HL-60 (cell line): ENCODE measurements at regions not wholly inside any gene's neighbourhood (a gene's known extent, or its start where the extent isn't known, plus 50 kb on each side); places are given as distances from the start of the nearest gene placed in this dataset.

Experiments used
- GABPA ChIP-seq: IDR thresholded peaks from 2 replicates; pipeline ENCODE4 v1.6.1; 2012; ENCODE audit warnings: low read depth
- POLR2AphosphoS5 ChIP-seq: IDR thresholded peaks from 2 replicates; pipeline ENCODE4 v1.6.1; 2012; ENCODE audit warnings: low read depth
- SPI1 ChIP-seq: IDR thresholded peaks from 2 replicates; pipeline ENCODE4 v1.6.1; 2012; ENCODE audit warnings: low read depth, mild to moderate bottlenecking, borderline replicate concordance
- TF ChIP-seq, protein P1 (sequence below): IDR thresholded peaks from one replicate; pipeline ENCODE4 v1.5.1; 2011; ENCODE audit warnings: low read length, control low read depth, inconsistent platforms; ENCODE audit not compliant: insufficient read depth
- TF ChIP-seq, protein P2 (sequence below): IDR thresholded peaks from 2 replicates; pipeline ENCODE4 v1.6.1; 2012; ENCODE audit warnings: low read depth; ENCODE audit not compliant: insufficient replicate concordance

- TF ChIP-seq, protein P1, sequence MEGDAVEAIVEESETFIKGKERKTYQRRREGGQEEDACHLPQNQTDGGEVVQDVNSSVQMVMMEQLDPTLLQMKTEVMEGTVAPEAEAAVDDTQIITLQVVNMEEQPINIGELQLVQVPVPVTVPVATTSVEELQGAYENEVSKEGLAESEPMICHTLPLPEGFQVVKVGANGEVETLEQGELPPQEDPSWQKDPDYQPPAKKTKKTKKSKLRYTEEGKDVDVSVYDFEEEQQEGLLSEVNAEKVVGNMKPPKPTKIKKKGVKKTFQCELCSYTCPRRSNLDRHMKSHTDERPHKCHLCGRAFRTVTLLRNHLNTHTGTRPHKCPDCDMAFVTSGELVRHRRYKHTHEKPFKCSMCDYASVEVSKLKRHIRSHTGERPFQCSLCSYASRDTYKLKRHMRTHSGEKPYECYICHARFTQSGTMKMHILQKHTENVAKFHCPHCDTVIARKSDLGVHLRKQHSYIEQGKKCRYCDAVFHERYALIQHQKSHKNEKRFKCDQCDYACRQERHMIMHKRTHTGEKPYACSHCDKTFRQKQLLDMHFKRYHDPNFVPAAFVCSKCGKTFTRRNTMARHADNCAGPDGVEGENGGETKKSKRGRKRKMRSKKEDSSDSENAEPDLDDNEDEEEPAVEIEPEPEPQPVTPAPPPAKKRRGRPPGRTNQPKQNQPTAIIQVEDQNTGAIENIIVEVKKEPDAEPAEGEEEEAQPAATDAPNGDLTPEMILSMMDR: no peak
- TF ChIP-seq, protein P2, sequence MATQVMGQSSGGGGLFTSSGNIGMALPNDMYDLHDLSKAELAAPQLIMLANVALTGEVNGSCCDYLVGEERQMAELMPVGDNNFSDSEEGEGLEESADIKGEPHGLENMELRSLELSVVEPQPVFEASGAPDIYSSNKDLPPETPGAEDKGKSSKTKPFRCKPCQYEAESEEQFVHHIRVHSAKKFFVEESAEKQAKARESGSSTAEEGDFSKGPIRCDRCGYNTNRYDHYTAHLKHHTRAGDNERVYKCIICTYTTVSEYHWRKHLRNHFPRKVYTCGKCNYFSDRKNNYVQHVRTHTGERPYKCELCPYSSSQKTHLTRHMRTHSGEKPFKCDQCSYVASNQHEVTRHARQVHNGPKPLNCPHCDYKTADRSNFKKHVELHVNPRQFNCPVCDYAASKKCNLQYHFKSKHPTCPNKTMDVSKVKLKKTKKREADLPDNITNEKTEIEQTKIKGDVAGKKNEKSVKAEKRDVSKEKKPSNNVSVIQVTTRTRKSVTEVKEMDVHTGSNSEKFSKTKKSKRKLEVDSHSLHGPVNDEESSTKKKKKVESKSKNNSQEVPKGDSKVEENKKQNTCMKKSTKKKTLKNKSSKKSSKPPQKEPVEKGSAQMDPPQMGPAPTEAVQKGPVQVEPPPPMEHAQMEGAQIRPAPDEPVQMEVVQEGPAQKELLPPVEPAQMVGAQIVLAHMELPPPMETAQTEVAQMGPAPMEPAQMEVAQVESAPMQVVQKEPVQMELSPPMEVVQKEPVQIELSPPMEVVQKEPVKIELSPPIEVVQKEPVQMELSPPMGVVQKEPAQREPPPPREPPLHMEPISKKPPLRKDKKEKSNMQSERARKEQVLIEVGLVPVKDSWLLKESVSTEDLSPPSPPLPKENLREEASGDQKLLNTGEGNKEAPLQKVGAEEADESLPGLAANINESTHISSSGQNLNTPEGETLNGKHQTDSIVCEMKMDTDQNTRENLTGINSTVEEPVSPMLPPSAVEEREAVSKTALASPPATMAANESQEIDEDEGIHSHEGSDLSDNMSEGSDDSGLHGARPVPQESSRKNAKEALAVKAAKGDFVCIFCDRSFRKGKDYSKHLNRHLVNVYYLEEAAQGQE: no peak
- TF ChIP-seq POLR2AphosphoS5 (no peak), SPI1 (no peak), GABPA (no peak)
These were observed 270.4 kb downstream of the PTPRU start for GRCh38 chr1:29506678-29507225.
